ENCODE measurements at regions not wholly inside any gene's neighbourhood (a gene's known extent, or its start where the extent isn't known, plus 50 kb on each side); places are given as distances from the start of the nearest gene placed in this dataset.

DNA sequence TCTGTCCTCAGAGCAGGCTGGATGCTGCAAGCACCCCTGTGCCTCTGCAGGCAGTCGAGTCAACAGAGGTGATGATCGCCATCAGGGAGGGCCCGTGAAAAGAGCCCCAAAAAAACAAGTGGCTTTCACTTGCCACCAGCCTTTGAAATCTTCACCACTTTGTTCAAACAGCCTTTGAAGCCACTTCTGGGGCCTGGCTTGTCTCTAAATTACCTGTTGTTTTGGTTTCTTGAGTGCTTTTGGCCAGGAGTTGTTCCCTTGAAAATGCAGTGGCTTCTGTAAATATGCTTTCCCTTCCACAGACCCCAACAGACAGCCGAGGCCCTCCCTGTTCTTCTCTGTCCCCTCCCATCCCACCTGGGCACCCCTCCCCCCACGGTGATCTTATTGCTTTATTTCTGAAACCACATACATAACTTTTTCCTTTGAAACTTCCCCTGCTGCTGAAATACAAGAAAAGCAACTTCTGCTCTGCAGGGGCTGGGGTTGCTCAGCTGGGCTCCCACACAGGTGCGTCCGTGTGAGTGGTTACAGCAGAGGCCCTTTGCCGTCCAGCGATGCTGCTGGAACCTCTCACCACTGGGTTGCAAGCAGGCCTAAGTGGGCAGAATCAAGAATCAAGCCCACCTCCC lies 283.8 kb upstream of the SHH start:
- H3K27ac Mint-ChIP-seq = no peak overlapping the region

DNA sequence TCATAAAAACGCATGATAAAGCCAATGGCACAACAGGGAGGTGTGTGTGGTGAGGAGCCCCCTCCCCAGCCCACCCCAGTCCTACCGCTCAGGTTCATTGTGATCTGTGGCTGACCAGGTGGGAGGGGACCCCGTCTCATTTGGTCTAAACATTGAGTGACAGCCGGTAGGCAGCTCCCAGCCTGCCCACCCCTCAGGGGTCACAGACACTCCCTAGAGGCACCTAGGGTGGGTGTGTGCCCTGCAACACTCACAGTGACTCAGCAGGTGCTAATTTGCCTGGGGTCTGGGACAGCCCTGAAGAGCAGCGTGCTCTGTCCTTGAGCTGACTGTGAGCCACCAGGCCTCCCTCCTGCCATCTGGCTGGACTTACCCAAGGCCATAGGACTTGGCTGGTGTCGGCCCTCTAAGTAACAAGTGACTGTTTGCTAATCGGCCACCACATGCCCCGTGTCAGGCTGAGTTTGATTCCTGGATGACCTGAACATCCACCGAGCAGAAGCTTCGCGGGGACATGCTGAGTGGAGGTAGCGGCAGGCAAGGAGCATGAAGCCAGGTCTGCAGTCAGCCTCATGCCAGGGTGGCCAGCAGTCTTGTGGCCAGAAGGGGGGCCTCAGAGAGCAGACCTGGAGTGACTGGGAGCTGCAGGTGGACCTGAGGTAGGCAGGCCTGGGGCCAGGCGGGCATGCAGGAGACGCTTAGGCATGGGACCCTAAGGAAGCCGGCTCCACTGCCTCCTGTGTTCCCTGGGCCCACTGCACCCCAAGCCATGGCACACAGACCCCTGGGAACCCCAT lies 282.3 kb upstream of the SHH start:
- WGBS (ENCODE audit: insufficient coverage) = 83% methylated on average over 12 of the region's 15 CpGs
- Histone ChIP-seq H3K27me3 (replicated peaks in 1 of 4; ENCODE audit: control extremely low read depth in 1 of 4, control insufficient read depth in 3 of 4, insufficient read depth in 4 of 4, low read length in 3 of 4) (peaks cover 0 to 3% (median 0%) of the 10 kb centered on the region in 4 experiments), H3K9me3 (ENCODE audit: control extremely low read depth in 1 of 3, control insufficient read depth in 2 of 3, insufficient read depth in 1 of 3, low read length in 2 of 3) (peaks cover 0 to 22% (median 0%) of the 10 kb centered on the region in 3 donors), H3K36me3 (replicated peaks in 1 of 2; ENCODE audit: control extremely low read depth in 1 of 2, control insufficient read depth in 1 of 2, extremely low read depth in 1 of 2, insufficient read depth in 2 of 2, low read length in 1 of 2) (no peaks in the 10 kb centered on the region), H3K4me1 (ENCODE audit: control insufficient read depth in 2 of 2, insufficient read depth in 2 of 2, low read length in 2 of 2) (no peaks in the 10 kb centered on the region), H2AFZ (ENCODE audit: insufficient read depth, low read depth, low read length, poor library complexity, severe bottlenecking) (no peak overlapping the region), H3K9ac (ENCODE audit: low read length) (no peak overlapping the region), H3K79me2 (ENCODE audit: control insufficient read depth, insufficient read depth, low read length) (no peaks in the 10 kb centered on the region), H3K4me2 (replicated peaks; ENCODE audit: low read depth, low read length, poor library complexity, severe bottlenecking) (no peak overlapping the region), H4K20me1 (ENCODE audit: control insufficient read depth, insufficient read depth, low read length, poor library complexity, severe bottlenecking) (no peaks in the 10 kb centered on the region), H3K4me3 (ENCODE audit: control extremely low read depth in 1 of 5, extremely low read depth in 1 of 5, insufficient read depth in 1 of 5, low read depth in 2 of 5, low read length in 4 of 5) (no peak overlapping the region), H3K27ac (ENCODE audit: low read length in 2 of 2) (no peak overlapping the region)
- CTCF ChIA-PET = no interaction called here
- H3K27ac Mint-ChIP-seq = no peak overlapping the region
- H3K27me3 Mint-ChIP-seq = peaks cover 3% of the 10 kb centered on the region
- H3K4me3 Mint-ChIP-seq = no peak overlapping the region
- intact Hi-C loops (cut with micrococcal nuclease) = no loop called here
- DNase-seq = no peak
- ATAC-seq (ENCODE audit: low read depth) = no peak
- TF ChIP-seq, protein P1, sequence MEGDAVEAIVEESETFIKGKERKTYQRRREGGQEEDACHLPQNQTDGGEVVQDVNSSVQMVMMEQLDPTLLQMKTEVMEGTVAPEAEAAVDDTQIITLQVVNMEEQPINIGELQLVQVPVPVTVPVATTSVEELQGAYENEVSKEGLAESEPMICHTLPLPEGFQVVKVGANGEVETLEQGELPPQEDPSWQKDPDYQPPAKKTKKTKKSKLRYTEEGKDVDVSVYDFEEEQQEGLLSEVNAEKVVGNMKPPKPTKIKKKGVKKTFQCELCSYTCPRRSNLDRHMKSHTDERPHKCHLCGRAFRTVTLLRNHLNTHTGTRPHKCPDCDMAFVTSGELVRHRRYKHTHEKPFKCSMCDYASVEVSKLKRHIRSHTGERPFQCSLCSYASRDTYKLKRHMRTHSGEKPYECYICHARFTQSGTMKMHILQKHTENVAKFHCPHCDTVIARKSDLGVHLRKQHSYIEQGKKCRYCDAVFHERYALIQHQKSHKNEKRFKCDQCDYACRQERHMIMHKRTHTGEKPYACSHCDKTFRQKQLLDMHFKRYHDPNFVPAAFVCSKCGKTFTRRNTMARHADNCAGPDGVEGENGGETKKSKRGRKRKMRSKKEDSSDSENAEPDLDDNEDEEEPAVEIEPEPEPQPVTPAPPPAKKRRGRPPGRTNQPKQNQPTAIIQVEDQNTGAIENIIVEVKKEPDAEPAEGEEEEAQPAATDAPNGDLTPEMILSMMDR (IDR thresholded peaks at IDR 0.05) = no peak
- no peak for TF ChIP-seq EZH2 (IDR thresholded peaks at IDR 0.05; ENCODE audit: borderline replicate concordance, insufficient read depth, low read depth, low read length, poor library complexity, severe bottlenecking)
- POLR2A ChIA-PET = no interaction called here
- H3K9me3 Mint-ChIP-seq (ENCODE audit: insufficient read depth) = no peaks in the 10 kb centered on the region
- H3K4me1 Mint-ChIP-seq = no peaks in the 10 kb centered on the region

More for the DNA sequence above, 283.8 kb upstream of the SHH start:
- no peaks in the 10 kb centered on the region for H3K4me1 ChIP-seq (ENCODE audit: control insufficient read depth in 2 of 2, insufficient read depth in 2 of 2, low read length in 2 of 2)
- no peaks in the 10 kb centered on the region for H3K9me3 Mint-ChIP-seq (ENCODE audit: insufficient read depth)
- ChIA-PET POLR2A (no interaction called here), CTCF (no interaction called here)
- intact Hi-C loops (cut with micrococcal nuclease) = no loop called here
- peaks cover 0 to 20% (median 0%) of the 10 kb centered on the region in 3 donors for H3K9me3 ChIP-seq (ENCODE audit: control extremely low read depth in 1 of 3, control insufficient read depth in 2 of 3, insufficient read depth in 1 of 3, low read length in 2 of 3)
- no peak overlapping the region for H3K27ac ChIP-seq (ENCODE audit: low read length in 2 of 2)
- 33% methylated on average over 9 of the region's 9 CpGs for WGBS (ENCODE audit: insufficient coverage)
- H3K4me3 Mint-ChIP-seq = no peak overlapping the region
- H3K27me3 Mint-ChIP-seq = peaks cover 3% of the 10 kb centered on the region
- H3K4me1 Mint-ChIP-seq = no peaks in the 10 kb centered on the region
- DNase-seq (no peak), ATAC-seq (ENCODE audit: low read depth) (no peak)
- H3K9ac ChIP-seq (ENCODE audit: low read length) = no peak overlapping the region
- no peak overlapping the region for H3K4me3 ChIP-seq (ENCODE audit: control extremely low read depth in 1 of 5, extremely low read depth in 1 of 5, insufficient read depth in 1 of 5, low read depth in 2 of 5, low read length in 4 of 5)
- no peak overlapping the region for H3K4me2 ChIP-seq (replicated peaks; ENCODE audit: low read depth, low read length, poor library complexity, severe bottlenecking)
- H2AFZ ChIP-seq (ENCODE audit: insufficient read depth, low read depth, low read length, poor library complexity, severe bottlenecking) = no peak overlapping the region
- H3K36me3 ChIP-seq (replicated peaks in 1 of 2; ENCODE audit: control extremely low read depth in 1 of 2, control insufficient read depth in 1 of 2, extremely low read depth in 1 of 2, insufficient read depth in 2 of 2, low read length in 1 of 2) = no peaks in the 10 kb centered on the region
- H3K79me2 ChIP-seq (ENCODE audit: control insufficient read depth, insufficient read depth, low read length) = no peaks in the 10 kb centered on the region
- no peaks in the 10 kb centered on the region for H4K20me1 ChIP-seq (ENCODE audit: control insufficient read depth, insufficient read depth, low read length, poor library complexity, severe bottlenecking)
- TF ChIP-seq, protein P1 (IDR thresholded peaks at IDR 0.05) = no peak
- TF ChIP-seq EZH2 (IDR thresholded peaks at IDR 0.05; ENCODE audit: borderline replicate concordance, insufficient read depth, low read depth, low read length, poor library complexity, severe bottlenecking) = no peak
- H3K27me3 ChIP-seq (replicated peaks in 1 of 4; ENCODE audit: control extremely low read depth in 1 of 4, control insufficient read depth in 3 of 4, insufficient read depth in 4 of 4, low read length in 3 of 4) = peaks cover 0 to 3% (median 0%) of the 10 kb centered on the region in 4 experiments

Data from B cell (primary cell).